MCF 10A (cell line): ENCODE measurements at regions not wholly inside any gene's neighbourhood (a gene's known extent, or its start where the extent isn't known, plus 50 kb on each side); places are given as distances from the start of the nearest gene placed in this dataset.

Source experiments
- BruUV-seq: library from RNA; stranded (reverse); fragments of 400-500 nt; replicated peaks from 2 replicates; lab custom pipeline; 2021; lab: Mats Ljungman, UMichigan
- CTCF ChIA-PET: fragments of 300-600 bp; sonication (Branson Sonifier 250); formaldehyde crosslinking; extraction: SDS; loops from one replicate; lab custom pipeline; 2021; ENCODE audit warnings: antibody characterized with exemption, inconsistent platforms; lab: Yijun Ruan, JAX
- POLR2A ChIA-PET: fragments of 300-600, 350-650 bp; sonication (Branson Sonifier 250); formaldehyde crosslinking; extraction: SDS; loops from one replicate; lab custom pipeline; 2020; ENCODE audit warnings: antibody characterized with exemption, inconsistent platforms; lab: Yijun Ruan, JAX
- DNase-seq: peaks from one replicate; pipeline ENCODE4 v3.0.0-alpha.2; 2018; ENCODE audit not compliant: unreplicated experiment
- H3K27ac Mint-ChIP-seq: one replicate; pipeline ENCODE4 v1.8.0; 2022; ENCODE audit warnings: mild to moderate bottlenecking, low read depth, mixed read lengths; ENCODE audit not compliant: unreplicated experiment
- H3K27me3 Mint-ChIP-seq: one replicate; pipeline ENCODE4 v1.8.0; 2022; ENCODE audit warnings: mixed read lengths; ENCODE audit not compliant: insufficient read depth, unreplicated experiment
- H3K36me3 Mint-ChIP-seq: one replicate; pipeline ENCODE4 v1.8.0; 2022; ENCODE audit warnings: mild to moderate bottlenecking, moderate library complexity, mixed read lengths; ENCODE audit not compliant: insufficient read depth, unreplicated experiment
- H3K4me1 Mint-ChIP-seq: one replicate; pipeline ENCODE4 v1.8.0; 2022; ENCODE audit warnings: mixed read lengths; ENCODE audit not compliant: insufficient read depth, unreplicated experiment
- H3K4me3 Mint-ChIP-seq: one replicate; pipeline ENCODE4 v1.8.0; 2022; ENCODE audit warnings: mild to moderate bottlenecking, moderate library complexity, mixed read lengths; ENCODE audit not compliant: unreplicated experiment
- H3K9me3 Mint-ChIP-seq: one replicate; pipeline ENCODE4 v1.8.0; 2022; ENCODE audit warnings: mixed read lengths; ENCODE audit not compliant: unreplicated experiment
- CTCF ChIP-seq: fragments of 200-600 bp; IDR thresholded peaks from one replicate; pipeline ENCODE4 v1.8.0; 2022; ENCODE audit warnings: antibody characterized with exemption, mild to moderate bottlenecking; ENCODE audit not compliant: unreplicated experiment
- intact Hi-C: fragments of 100-400 bp; cut with micrococcal nuclease; formaldehyde crosslinking; loops from 2 replicates; pipeline ENCODE4 v1.14.1; 2022

GRCh38 chr20:11242320-11242719 is 568.5 kb upstream of the JAG1 start:
- DNase-seq, result no peak
- no TSS peak for BruUV-seq
- intact Hi-C loops, result no loop called here
- Mint-ChIP-seq H3K36me3 (no peaks in the 10 kb centered on the region), H3K27ac (no peak overlapping the region), H3K4me1 (no peaks in the 10 kb centered on the region), H3K4me3 (no peak overlapping the region), H3K9me3 (no peaks in the 10 kb centered on the region), H3K27me3 (no peaks in the 10 kb centered on the region)
- ChIA-PET POLR2A (interaction anchor here (1.1 to 1.4 kb wide), 3 partner anchors 16 to 568 kb away, joined by 3 to 7 read pairs (median 4); partner anchors contain the start of gene JAG1), CTCF (interaction anchor here (1.0 to 1.4 kb wide), 7 partner anchors 18 to 1263 kb away, joined by 3 to 4 read pairs (median 4); no protein-coding TSS in a partner anchor)
- no peak for TF ChIP-seq CTCF

- no peaks in the 10 kb centered on the region for H3K9me3 Mint-ChIP-seq
- ChIA-PET CTCF (interaction anchor here (0.6 to 0.7 kb wide), 2 partner anchors 33 to 453 kb away, joined by 3 to 4 read pairs; no protein-coding TSS in a partner anchor), POLR2A (interaction anchor here (0.5 to 1.1 kb wide), 4 partner anchors 38 to 851 kb away, joined by 3 read pairs; no protein-coding TSS in a partner anchor)
- no peak overlapping the region for H3K27ac Mint-ChIP-seq
- H3K27me3 Mint-ChIP-seq, result no peaks in the 10 kb centered on the region
- intact Hi-C loops, result no loop called here
- H3K36me3 Mint-ChIP-seq, result no peaks in the 10 kb centered on the region
- BruUV-seq, result no TSS peak
- no peaks in the 10 kb centered on the region for H3K4me1 Mint-ChIP-seq
- no peak for TF ChIP-seq CTCF
- no peak for DNase-seq
- no peak overlapping the region for H3K4me3 Mint-ChIP-seq
Measured at GRCh38 chr20:11245431-11245830, 571.6 kb upstream of the JAG1 start.

DNA sequence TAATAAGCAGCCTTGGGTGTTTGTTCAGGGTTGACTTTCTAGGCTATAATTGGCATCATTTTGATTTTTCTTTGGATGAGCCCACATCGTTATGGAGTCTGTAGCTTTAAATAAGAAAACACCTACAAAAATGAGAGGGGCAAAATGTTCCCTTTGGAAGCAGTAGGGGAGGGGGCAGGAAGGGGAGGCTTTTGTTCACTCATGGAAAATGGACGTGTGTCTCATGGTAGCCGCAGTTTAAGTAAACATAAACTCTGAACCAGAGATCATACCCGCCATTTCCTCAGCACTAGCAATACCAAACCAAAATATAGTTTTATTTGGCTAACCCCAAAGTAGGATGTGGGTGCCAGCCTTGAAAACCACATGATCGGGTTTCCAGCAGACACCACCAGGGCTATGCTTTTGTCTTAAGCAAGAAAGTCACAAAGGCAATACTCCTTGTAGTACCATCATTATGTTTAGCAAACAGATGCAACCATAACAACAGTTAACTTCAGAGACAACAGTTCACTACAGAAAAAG is 572.5 kb upstream of the JAG1 start:
- no peaks in the 10 kb centered on the region for H3K9me3 Mint-ChIP-seq
- H3K27me3 Mint-ChIP-seq, result no peaks in the 10 kb centered on the region
- intact Hi-C loops, result no loop called here
- H3K4me3 Mint-ChIP-seq, result no peak overlapping the region
- no peaks in the 10 kb centered on the region for H3K36me3 Mint-ChIP-seq
- CTCF ChIA-PET, result interaction anchor here (0.7 to 1.5 kb wide), 2 partner anchors 22 to 34 kb away, joined by 3 to 5 read pairs; no protein-coding TSS in a partner anchor
- no TSS peak for BruUV-seq
- no peak for DNase-seq
- no peak overlapping the region for H3K27ac Mint-ChIP-seq
- no peak for TF ChIP-seq CTCF
- H3K4me1 Mint-ChIP-seq, result no peaks in the 10 kb centered on the region
- POLR2A ChIA-PET, result no interaction called here

- Mint-ChIP-seq H3K27ac (no peak overlapping the region), H3K4me3 (no peak overlapping the region), H3K9me3 (no peaks in the 10 kb centered on the region), H3K4me1 (no peaks in the 10 kb centered on the region), H3K36me3 (no peaks in the 10 kb centered on the region), H3K27me3 (no peaks in the 10 kb centered on the region)
- DNase-seq, result no peak
- no TSS peak for BruUV-seq
- no peak for TF ChIP-seq CTCF
- CTCF ChIA-PET, result interaction anchor here (1.5 kb wide), 1 partner anchor 23 kb away, joined by 5 read pairs; no protein-coding TSS in a partner anchor
- POLR2A ChIA-PET, result no interaction called here
- intact Hi-C loops, result no loop called here
Measured at GRCh38 chr20:11247046-11248010, 573.5 kb upstream of the JAG1 start.
